HL-60 (cell line): ENCODE measurements at regions not wholly inside any gene's neighbourhood (a gene's known extent, or its start where the extent isn't known, plus 50 kb on each side); places are given as distances from the start of the nearest gene placed in this dataset.

Experiments
- CTCF ChIP-seq: IDR thresholded peaks from one replicate; pipeline ENCODE4 v1.5.1; 2011; ENCODE audit warnings: low read length, control low read depth, inconsistent platforms; ENCODE audit not compliant: insufficient read depth
- GABPA ChIP-seq: IDR thresholded peaks from 2 replicates; pipeline ENCODE4 v1.6.1; 2012; ENCODE audit warnings: low read depth
- POLR2AphosphoS5 ChIP-seq: IDR thresholded peaks from 2 replicates; pipeline ENCODE4 v1.6.1; 2012; ENCODE audit warnings: low read depth
- SPI1 ChIP-seq: IDR thresholded peaks from 2 replicates; pipeline ENCODE4 v1.6.1; 2012; ENCODE audit warnings: low read depth, mild to moderate bottlenecking, borderline replicate concordance
- TF ChIP-seq, protein P1 (sequence below): IDR thresholded peaks from 2 replicates; pipeline ENCODE4 v1.6.1; 2012; ENCODE audit warnings: low read depth; ENCODE audit not compliant: insufficient replicate concordance

DNA sequence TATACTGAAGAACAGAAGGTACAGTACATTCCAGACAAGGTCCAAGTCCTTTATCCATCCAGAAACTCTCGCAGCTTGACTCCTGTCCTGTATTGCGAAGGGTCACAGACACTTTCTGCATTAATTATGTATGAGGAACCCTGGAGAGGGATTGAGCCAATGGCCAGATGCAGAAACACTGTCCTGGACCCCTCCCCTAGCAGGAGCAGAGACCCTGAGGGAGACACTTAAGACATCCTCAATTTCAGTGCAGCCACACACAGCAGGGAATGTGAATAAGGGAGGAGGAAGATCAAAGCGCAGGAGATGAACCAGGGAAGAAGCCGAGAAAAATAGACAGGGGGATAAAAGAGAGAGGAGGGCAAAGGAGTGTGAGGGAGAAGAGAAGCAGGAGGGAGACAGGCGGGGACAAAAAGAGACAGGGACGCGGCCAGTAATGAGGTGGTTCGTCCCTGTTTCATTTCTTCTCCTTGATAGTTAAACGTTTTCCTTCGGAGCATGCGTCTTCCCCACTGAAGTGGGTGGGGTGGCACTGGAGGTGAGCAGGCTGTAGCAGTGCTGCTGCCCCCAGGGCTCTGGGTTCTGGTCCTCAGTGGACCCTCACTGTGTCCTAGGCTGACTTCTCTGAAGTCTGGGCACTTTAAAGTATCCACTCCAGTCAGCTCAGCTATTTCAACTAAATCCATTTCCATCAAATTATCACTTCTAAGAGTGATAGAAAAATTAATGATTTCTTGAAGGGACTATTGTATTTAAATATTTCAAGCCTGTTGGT, 356.4 kb upstream of the NOCT start:
- TF ChIP-seq POLR2AphosphoS5 (no peak), CTCF (no peak), GABPA (no peak), SPI1 (no peak)
- TF ChIP-seq, protein P1, sequence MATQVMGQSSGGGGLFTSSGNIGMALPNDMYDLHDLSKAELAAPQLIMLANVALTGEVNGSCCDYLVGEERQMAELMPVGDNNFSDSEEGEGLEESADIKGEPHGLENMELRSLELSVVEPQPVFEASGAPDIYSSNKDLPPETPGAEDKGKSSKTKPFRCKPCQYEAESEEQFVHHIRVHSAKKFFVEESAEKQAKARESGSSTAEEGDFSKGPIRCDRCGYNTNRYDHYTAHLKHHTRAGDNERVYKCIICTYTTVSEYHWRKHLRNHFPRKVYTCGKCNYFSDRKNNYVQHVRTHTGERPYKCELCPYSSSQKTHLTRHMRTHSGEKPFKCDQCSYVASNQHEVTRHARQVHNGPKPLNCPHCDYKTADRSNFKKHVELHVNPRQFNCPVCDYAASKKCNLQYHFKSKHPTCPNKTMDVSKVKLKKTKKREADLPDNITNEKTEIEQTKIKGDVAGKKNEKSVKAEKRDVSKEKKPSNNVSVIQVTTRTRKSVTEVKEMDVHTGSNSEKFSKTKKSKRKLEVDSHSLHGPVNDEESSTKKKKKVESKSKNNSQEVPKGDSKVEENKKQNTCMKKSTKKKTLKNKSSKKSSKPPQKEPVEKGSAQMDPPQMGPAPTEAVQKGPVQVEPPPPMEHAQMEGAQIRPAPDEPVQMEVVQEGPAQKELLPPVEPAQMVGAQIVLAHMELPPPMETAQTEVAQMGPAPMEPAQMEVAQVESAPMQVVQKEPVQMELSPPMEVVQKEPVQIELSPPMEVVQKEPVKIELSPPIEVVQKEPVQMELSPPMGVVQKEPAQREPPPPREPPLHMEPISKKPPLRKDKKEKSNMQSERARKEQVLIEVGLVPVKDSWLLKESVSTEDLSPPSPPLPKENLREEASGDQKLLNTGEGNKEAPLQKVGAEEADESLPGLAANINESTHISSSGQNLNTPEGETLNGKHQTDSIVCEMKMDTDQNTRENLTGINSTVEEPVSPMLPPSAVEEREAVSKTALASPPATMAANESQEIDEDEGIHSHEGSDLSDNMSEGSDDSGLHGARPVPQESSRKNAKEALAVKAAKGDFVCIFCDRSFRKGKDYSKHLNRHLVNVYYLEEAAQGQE, result no peak
